ENCODE measurements at regions not wholly inside any gene's neighbourhood (a gene's known extent, or its start where the extent isn't known, plus 50 kb on each side); places are given as distances from the start of the nearest gene placed in this dataset.
"Not testable (repeated sequence)": the region's sequence is repeated elsewhere in the genome, so short reads cannot be mapped to it uniquely, and the experiment has no call there.

GRCh38 chr6:106849676-106850332 is 124.7 kb downstream of the CD24 start:
- DNase-seq (ENCODE audit: low spot score): no peak

GRCh38 chr6:106849120-106849519 is 125.4 kb downstream of the CD24 start:
- no peak for DNase-seq (ENCODE audit: low spot score)

- peak; percentile 26 for DNase-seq (ENCODE audit: low spot score)
These were observed 127.4 kb downstream of the CD24 start for GRCh38 chr6:106847116-106847515.

GRCh38 chr6:106844930-106845329 is 129.6 kb downstream of the CD24 start:
- DNase-seq (ENCODE audit: low spot score): no peak

- DNase-seq (ENCODE audit: low spot score): no peak
These were observed 141.6 kb downstream of the CD24 start for GRCh38 chr6:106832766-106833510.

- DNase-seq (ENCODE audit: low spot score): no peak
These were observed 143.6 kb downstream of the CD24 start for GRCh38 chr6:106830930-106831329.

GRCh38 chr6:106829451-106829850 is 145.1 kb downstream of the CD24 start:
- DNase-seq (ENCODE audit: low spot score): no peak

GRCh38 chr6:106827081-106827480 is 147.4 kb downstream of the CD24 start:
- no peak for DNase-seq (ENCODE audit: low spot score)

GRCh38 chr6:106825156-106825555 is 149.4 kb downstream of the CD24 start:
- DNase-seq (ENCODE audit: low spot score): no peak

GRCh38 chr6:106823732-106824351 is 150.7 kb downstream of the CD24 start:
- no peak for DNase-seq (ENCODE audit: low spot score)

- DNase-seq (ENCODE audit: low spot score): no peak
These were observed 151.5 kb downstream of the CD24 start for GRCh38 chr6:106823058-106823457.

- DNase-seq (ENCODE audit: low spot score): no peak
These were observed 154.1 kb downstream of the CD24 start for GRCh38 chr6:106820412-106820852.

GRCh38 chr6:106811088-106811686 is 163.3 kb downstream of the CD24 start:
- no peak for DNase-seq (ENCODE audit: low spot score)

GRCh38 chr6:106808758-106809157 is 165.8 kb downstream of the CD24 start:
- no peak for DNase-seq (ENCODE audit: low spot score)

GRCh38 chr6:106807947-106808611 is 166.4 kb downstream of the CD24 start:
- DNase-seq (ENCODE audit: low spot score): no peak

GRCh38 chr6:106806253-106806652 is 168.3 kb downstream of the CD24 start:
- not testable (repeated sequence) for DNase-seq (ENCODE audit: low spot score)

GRCh38 chr6:106805771-106806170 is 168.8 kb downstream of the CD24 start:
- DNase-seq (ENCODE audit: low spot score): no peak

GRCh38 chr6:106804346-106805335 is 169.9 kb downstream of the CD24 start:
- DNase-seq (ENCODE audit: low spot score): no peak

- no peak for DNase-seq (ENCODE audit: low spot score)
These were observed 171.3 kb downstream of the CD24 start for GRCh38 chr6:106803188-106803587.

GRCh38 chr6:106802139-106802538 is 172.4 kb downstream of the CD24 start:
- DNase-seq (ENCODE audit: low spot score): no peak

GRCh38 chr6:106801256-106801655 is 171.9 kb downstream of the QRSL1 start:
- DNase-seq (ENCODE audit: low spot score): no peak
